ENCODE measurements at regions not wholly inside any gene's neighbourhood (a gene's known extent, or its start where the extent isn't known, plus 50 kb on each side); places are given as distances from the start of the nearest gene placed in this dataset.

GRCh38 chr4:74618166-74618565, 173.2 kb downstream of the AREG start:
- no peak for TF ChIP-seq CTCF (conservative IDR thresholded peaks at IDR 0.05)
- no peak overlapping the region for H3K27ac ChIP-seq

GRCh38 chr4:74618659-74619058, 173.7 kb downstream of the AREG start:
- no peak overlapping the region for H3K27ac ChIP-seq
- TF ChIP-seq CTCF (conservative IDR thresholded peaks at IDR 0.05) = no peak

- H3K27ac ChIP-seq = no peak overlapping the region
- no peak for TF ChIP-seq CTCF (conservative IDR thresholded peaks at IDR 0.05)
Observed at GRCh38 chr4:74619931-74620702, 174.2 kb downstream of the BTC start.

GRCh38 chr4:74621616-74622015, 172.7 kb downstream of the BTC start:
- no peak overlapping the region for H3K27ac ChIP-seq
- TF ChIP-seq CTCF (conservative IDR thresholded peaks at IDR 0.05) = no peak

GRCh38 chr4:74623041-74623440, 171.3 kb downstream of the BTC start:
- TF ChIP-seq CTCF (conservative IDR thresholded peaks at IDR 0.05) = peak; percentile 88
- no peak overlapping the region for H3K27ac ChIP-seq

- TF ChIP-seq CTCF (conservative IDR thresholded peaks at IDR 0.05) = no peak
- no peak overlapping the region for H3K27ac ChIP-seq
Observed at GRCh38 chr4:74624351-74625151, 169.8 kb downstream of the BTC start.

- H3K27ac ChIP-seq = no peak overlapping the region
- no peak for TF ChIP-seq CTCF (conservative IDR thresholded peaks at IDR 0.05)
Observed at GRCh38 chr4:74625981-74626380, 168.3 kb downstream of the BTC start.

Data from VCaP (cell line).